ENCODE measurements at regions not wholly inside any gene's neighbourhood (a gene's known extent, or its start where the extent isn't known, plus 50 kb on each side); places are given as distances from the start of the nearest gene placed in this dataset.

DNA sequence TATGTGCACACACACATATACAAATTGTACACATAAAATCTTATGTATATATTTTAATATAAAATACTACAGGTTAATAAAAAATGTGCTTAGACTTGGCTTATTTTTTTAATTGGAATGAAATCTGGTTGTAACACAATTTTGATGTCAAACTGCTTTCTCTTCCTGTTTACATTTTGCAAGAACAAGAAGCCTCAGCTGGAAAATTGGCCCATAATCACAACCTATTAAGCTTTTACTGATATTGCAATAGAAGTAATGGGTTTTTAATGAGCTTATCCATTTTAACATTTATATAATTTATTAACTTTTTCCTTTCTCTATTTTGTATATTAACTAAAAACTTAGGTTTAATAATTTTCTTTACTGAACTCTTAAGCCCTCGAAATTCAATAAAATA, 165.9 kb downstream of the PCDH10 start:
- TF ChIP-seq EZH2 (IDR thresholded peaks at IDR 0.05; ENCODE audit: insufficient read depth, low read length), result no peak
- no peak for TF ChIP-seq CTCF (IDR thresholded peaks at IDR 0.05; ENCODE audit: insufficient read depth, low read depth, low read length)
